AG04449 (cell line): ENCODE measurements at regions not wholly inside any gene's neighbourhood (a gene's known extent, or its start where the extent isn't known, plus 50 kb on each side); places are given as distances from the start of the nearest gene placed in this dataset.

Source experiments
- CTCF ChIA-PET: fragments of 350-600 bp; formaldehyde crosslinking; extraction: SDS; loops from one replicate; lab custom pipeline; 2021; ENCODE audit warnings: antibody characterized with exemption; lab: Yijun Ruan, JAX
- POLR2A ChIA-PET: fragments of 400-600, 350-600 bp; formaldehyde crosslinking; extraction: SDS; loops from one replicate; lab custom pipeline; 2020; ENCODE audit warnings: antibody characterized with exemption, inconsistent platforms; lab: Yijun Ruan, JAX
- DNase-seq: peaks from one replicate; pipeline ENCODE4 v3.0.0-alpha.2; 2010; ENCODE audit warnings: low read depth, low spot score
- H3K4me3 ChIP-seq: 2 replicates; pipeline ENCODE4 v1.5.1; 2011; ENCODE audit warnings: low read depth, mild to moderate bottlenecking, control low read depth, low read length
- CTCF ChIP-seq: IDR thresholded peaks from one replicate; pipeline ENCODE4 v1.5.1; 2011; ENCODE audit warnings: mild to moderate bottlenecking, moderate library complexity, low read length, control low read depth, inconsistent platforms; ENCODE audit not compliant: insufficient read depth; ENCODE audit errors: missing control alignments

- no peak for DNase-seq
- TF ChIP-seq CTCF = no peak
- POLR2A ChIA-PET = no interaction called here
- CTCF ChIA-PET = no interaction called here
- no peak overlapping the region for H3K4me3 ChIP-seq
These were observed 53.1 kb upstream of the VSX1 start for GRCh38 chr20:25135031-25135430.

GRCh38 chr20:25136056-25136455 is 54.1 kb upstream of the VSX1 start:
- ChIA-PET CTCF (no interaction called here), POLR2A (interaction anchor here (1.0 kb wide), 1 partner anchor 87 kb away, joined by 4 read pairs; no protein-coding TSS in a partner anchor)
- DNase-seq = no peak
- no peak overlapping the region for H3K4me3 ChIP-seq
- TF ChIP-seq CTCF = no peak

GRCh38 chr20:25136643-25137559 is 55.0 kb upstream of the VSX1 start:
- TF ChIP-seq CTCF = no peak

GRCh38 chr20:25139029-25139705 is 56.3 kb upstream of the ENTPD6 start:
- no peak for DNase-seq
- CTCF ChIA-PET = interaction anchor here (0.7 kb wide), 1 partner anchor 145 kb away, joined by 3 read pairs; no protein-coding TSS in a partner anchor
- POLR2A ChIA-PET = no interaction called here
- H3K4me3 ChIP-seq = no peak overlapping the region
- TF ChIP-seq CTCF = no peak

More at GRCh38 chr20:25136643-25137559, 55.0 kb upstream of the VSX1 start:
- POLR2A ChIA-PET = interaction anchor here (0.9 to 1.0 kb wide), 2 partner anchors 86 to 173 kb away, joined by 3 to 4 read pairs; no protein-coding TSS in a partner anchor
- H3K4me3 ChIP-seq = no peak overlapping the region
- CTCF ChIA-PET = interaction anchor here (0.7 to 1.1 kb wide), 3 partner anchors 42 to 1257 kb away, joined by 3 read pairs; partner anchors contain the start of gene CST5
- DNase-seq = peak; percentile 78

- CTCF ChIA-PET = interaction anchor here (1.0 kb wide), 1 partner anchor 77 kb away, joined by 3 read pairs; no protein-coding TSS in a partner anchor
- H3K4me3 ChIP-seq = no peak overlapping the region
- no peak for DNase-seq
- POLR2A ChIA-PET = no interaction called here
- no peak for TF ChIP-seq CTCF
These were observed 54.5 kb upstream of the ENTPD6 start for GRCh38 chr20:25140968-25141367.

GRCh38 chr20:25142435-25142834 is 53.1 kb upstream of the ENTPD6 start:
- POLR2A ChIA-PET = no interaction called here
- H3K4me3 ChIP-seq = no peak overlapping the region
- TF ChIP-seq CTCF = no peak
- CTCF ChIA-PET = no interaction called here
- no peak for DNase-seq
